SW480 (cell line): ENCODE measurements at regions not wholly inside any gene's neighbourhood (a gene's known extent, or its start where the extent isn't known, plus 50 kb on each side); places are given as distances from the start of the nearest gene placed in this dataset.

Experiments
- DNase-seq: peaks from one replicate; pipeline ENCODE4 v3.0.0-alpha.2; 2016; ENCODE audit warnings: low spot score

DNA sequence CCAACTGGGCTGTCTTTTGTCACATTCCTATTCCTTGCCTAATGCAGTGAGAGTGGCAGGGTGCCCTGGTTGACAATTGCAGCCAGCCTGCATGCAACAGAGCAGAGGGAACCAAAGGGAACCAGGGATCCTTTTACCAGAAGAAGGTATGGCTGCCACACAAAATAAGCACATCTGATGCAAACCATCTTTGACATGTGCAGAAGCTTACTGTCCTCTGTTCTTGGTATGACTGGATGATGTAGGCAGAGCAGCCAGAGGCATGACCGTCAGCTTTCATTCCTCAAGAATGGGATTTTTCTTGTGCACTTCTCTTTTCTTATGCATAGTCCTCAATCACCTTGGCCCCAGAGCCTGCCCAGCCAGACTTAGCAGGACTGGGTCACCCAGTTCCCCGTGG is 116.1 kb downstream of the UQCRFS1 start:
- DNase-seq, result no peak

DNA sequence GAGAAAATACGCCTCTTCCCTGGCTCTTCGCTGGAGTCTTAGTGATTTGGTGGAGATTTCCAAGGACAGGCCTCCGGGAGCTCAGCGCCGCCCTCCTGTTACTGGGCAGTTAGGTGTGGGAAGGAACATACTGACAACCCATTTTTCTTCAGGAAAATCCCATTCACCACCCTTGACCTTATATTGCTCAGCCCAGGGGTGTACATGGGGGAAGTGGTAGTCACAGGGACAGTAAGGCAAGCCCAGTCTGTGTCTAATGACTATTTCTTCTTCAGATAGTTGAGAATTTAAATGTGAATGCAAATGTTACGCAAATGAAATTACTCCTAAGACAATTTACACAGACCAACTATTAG is 119.4 kb downstream of the UQCRFS1 start:
- DNase-seq, result no peak

DNA sequence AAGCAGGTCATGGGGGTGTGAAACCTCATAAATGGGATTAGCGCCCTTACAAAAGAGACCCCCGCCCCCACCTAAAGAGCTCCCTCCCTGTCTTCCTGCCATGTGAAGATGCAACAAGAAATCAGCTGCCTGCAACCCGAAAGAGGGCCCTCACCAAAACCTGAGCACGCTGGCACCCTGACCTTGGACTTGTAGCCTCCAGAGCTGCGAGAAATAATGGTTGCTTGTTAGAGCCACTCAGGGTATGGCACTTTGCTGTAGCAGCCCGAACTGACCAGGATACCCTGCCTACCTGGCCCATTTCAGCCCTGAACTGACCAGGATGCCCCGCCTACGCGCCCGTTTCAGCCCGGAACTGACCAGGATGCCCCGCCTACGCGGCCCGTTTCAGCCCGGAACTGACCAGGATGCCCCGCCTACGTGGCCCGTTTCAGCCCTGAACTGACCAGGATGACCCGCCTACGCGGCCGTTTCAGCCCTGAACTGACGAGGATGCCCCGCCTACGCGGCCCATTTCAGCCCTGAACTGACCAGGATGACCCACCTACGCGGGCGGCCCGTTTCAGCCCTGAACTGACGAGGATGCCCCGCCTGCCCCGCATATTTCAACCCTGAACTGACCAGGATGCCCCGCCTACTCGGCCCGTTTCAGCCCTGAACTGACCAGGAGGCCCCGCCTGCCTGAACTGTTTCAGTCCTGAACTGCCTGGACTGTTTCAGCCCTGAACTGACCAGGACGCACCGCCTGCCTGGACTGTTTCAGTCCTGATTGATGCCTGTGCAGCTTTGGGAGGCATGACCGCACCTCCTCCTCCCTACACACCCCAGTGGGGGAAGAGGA is 120.0 kb downstream of the UQCRFS1 start:
- no peak for DNase-seq

DNA sequence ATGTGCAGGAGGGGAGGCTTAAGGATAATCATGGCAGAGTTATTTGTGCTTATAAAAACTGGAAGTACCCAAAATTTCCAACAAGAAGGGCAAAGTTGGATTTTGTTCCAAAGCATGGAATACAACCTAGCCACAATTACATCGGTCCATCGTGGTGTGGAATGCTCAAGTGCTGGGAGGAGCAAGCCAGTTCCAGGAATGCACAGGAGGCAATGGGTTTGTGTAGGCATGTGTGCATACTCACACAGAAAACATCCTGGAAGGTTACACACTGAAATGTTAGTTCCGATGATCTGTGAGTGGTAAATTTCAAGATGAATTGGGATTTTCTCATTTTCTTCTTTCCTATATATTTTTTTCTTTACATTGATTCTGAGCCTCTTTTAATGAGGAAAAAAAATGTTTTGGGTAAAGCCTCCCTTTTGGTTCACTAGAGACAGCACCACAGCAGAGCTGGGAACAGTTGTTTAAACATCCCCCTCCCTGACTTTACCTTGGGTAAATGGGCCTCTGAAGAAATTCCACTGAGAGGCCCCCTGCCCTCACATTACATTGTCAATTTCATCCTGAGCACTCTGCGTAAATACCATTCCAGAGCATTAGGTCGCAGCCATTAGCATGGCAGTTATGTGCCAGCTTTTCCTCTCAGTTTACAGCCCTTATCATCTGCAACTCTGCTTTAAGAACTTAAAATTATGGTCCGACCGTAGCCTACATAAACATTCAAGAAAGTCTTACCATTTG is 122.0 kb downstream of the UQCRFS1 start:
- no peak for DNase-seq

DNA sequence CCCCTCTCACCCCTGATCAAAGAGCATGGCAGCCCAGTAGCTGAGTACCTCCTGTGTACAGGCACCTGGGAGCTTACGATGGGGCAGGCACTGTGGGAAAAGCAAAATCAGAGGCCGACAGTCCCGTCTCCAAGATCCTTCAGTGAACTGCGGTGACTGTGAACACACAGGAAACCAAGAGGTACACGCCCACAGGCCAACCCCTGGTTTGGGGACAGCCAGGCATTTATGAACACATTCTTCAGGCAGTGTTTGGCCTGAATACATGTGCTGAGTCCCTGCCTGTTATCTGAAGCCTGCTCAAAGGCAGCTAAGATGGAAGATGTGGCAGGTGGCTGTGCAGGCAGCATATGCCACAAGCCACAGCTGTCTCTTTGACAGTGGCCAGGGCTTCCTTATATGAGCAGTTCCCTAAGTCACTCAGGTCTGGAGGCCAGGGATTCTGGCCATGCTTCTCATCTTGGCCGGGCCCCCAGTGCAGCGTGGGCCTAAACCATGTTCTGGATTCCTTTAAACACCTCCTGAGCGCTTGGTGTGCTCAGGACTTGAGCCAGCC is 123.6 kb downstream of the UQCRFS1 start:
- DNase-seq, result peak; percentile 2

DNA sequence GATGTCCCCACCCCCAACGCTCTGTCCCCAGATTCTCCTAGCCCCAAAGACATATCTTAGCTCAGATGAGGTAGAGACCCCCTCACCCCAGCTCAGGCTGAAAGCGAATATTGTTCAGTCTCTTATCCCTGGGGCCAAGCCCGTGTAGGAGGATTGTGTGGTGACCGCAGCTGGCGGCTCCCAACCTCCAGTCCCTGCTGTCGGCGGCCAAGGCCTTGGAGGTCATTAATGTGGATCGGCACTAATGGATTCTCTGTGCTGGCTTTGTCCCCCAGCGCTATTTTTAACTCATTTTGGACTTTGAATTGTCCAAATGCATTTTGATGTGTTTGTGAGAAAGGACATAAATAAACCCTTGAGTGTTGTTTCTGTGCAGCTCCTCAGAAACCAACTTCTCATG is 124.2 kb downstream of the UQCRFS1 start:
- no peak for DNase-seq

DNA sequence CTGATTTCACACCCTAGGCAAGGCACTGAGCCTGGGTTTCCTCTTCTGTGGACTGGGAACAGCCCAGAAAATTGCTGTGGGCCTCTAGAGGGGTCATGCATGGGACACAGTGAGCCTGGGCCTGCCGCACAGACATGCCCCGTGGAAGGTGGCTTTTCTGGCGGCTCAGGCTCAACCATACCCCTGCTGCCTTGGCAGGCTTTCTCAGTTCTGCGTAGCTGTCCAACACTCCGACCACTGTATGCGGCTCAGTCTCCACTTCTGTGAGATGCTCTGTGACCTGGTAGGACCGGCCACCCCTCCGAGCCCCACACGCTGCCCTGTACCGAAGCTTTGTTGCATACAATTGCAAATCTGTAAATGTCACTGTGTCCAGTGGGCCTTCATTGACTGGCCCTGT is 126.3 kb downstream of the UQCRFS1 start:
- DNase-seq, result no peak

DNA sequence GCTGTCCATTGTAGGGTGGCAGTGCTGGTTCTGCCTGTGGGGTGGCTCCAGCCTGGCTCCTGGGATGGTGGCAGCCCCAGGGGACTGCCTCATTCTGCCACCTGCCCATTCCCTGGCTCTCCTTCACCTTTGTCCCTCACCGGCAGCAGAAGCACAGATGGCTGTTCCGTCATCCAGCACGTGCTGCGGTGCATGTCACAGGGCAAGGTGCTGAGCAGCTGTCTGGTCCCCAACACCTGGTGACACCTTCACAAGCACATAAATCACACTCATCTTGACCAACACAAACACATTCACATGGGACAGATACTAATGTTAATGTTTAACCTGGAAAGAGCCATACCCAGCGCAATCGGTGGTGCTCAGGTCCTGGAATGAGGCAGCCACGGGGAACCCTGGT is 126.8 kb downstream of the UQCRFS1 start:
- DNase-seq, result peak; percentile 90

DNA sequence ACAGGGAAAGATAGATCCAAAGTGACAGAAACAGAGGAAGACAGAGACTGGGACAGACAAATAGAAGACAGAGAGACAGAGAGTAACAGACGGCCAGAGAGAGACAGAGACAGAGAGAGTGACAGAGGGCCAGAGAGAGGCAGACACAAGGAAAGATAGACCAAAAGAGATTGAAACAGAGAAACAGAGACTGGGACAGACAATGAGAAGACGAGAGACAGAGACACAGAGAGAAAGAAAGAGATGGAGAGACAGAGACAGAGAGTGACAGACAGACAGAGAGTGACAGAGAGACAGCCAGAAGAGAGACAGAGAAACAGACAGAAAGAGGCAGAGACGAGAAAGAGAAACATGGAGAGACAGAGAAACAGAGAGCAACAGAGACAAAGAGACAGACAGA is 127.3 kb downstream of the UQCRFS1 start:
- DNase-seq, result no peak

DNA sequence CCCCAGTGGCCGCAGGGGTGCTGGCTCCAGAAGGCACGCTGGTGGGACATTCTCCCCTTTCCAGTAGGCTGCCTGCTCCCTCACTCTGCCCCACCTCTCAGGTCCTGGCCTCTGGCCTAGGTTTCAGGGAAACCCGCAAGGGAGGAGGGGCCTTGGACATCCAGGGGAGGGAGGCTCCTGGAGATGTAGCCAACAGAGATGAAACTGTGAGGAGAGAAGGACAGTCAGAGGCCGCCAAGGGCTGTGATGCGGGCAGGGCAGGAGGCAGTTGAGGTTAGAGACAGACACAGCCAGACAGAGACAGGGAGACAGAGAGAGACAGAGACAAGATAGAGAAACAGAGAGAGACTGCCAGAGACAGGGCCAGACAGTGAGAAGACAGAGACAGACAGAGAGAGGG is 127.7 kb downstream of the UQCRFS1 start:
- no peak for DNase-seq

DNA sequence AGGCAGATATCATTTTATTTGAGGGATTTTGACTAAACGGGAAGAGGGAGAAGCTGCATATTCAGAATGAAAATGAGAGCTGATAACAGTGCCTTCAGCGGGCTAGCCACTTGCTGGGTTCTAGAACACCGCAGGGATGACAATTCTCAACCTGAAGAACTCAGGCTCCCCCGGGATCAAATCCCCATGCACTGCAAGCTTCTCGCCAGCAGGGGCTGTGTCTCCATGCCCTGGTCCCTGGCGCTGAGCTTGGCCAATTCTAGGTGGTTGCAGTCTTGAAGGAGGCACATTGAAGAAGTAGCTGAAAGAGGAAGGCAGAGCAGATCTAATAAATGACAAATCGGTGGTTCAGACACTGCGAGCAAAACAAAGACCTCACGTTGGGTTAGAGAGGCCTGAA is 128.7 kb downstream of the UQCRFS1 start:
- DNase-seq, result no peak

DNA sequence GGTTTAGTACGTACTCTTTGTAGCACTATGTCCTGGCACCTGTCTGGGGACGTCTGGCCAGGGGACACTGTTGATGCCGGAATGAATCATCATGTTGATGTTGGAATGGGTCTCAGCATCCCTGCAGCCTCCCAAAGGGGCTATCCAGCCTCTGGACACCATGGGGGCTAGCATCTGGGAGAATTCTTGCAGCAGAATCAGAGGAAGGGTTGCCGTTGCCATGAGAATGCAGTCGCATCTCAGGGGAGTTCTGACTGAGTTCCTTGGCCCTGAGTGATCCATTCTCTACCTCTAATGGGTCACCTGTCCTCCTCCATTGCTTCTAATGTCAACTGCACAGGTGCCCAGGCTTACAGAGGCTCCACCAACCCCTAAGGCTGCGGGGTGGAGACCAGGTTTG is 129.1 kb downstream of the UQCRFS1 start:
- DNase-seq, result no peak

DNA sequence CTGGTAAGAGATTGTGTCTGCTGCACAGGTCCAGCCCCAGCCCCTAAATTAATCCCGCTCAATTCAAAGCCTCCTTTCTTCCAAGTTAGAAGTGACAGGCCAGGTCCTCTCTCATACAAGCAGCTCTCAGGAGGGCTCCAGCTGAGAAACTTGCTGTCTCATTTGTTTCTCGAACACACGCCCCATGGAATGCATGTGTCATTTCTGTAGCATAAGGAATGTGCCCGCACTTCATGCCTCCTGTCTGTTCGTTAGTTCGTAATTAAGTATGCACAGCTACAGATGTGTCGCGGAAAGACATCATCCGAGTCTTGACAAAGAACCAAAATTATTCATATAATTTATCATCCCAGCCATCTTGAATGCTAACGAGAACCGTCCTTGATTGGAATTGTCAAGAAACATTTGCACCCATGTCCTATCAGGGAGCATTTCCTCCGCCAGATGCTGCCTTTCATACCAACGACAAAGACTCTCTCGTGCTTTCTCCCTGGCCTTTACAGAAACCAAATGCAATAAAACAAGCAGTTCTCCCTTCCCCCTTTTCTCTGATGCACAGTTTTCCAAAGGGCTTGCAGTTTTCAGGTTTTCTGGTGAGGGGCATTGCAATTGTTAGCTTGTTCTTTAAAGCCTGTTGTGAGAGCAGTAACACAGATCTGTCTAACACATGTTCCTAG is 133.5 kb downstream of the UQCRFS1 start:
- no peak for DNase-seq

DNA sequence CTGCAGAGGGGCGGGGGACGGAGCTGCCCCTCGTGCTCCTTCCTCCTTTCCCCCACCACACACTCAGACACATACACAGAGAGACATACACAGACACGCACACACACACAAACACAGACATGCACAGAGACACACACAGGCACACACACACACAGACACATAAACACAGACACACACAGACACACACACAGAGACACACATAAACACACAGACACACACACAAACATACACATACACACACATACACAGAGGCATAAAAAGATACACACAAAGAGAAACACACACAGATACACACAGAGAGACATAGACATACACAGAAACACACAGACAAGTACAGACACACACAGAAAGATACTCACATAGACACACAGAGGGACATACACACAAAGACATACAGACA is 136.0 kb downstream of the UQCRFS1 start:
- no peak for DNase-seq

DNA sequence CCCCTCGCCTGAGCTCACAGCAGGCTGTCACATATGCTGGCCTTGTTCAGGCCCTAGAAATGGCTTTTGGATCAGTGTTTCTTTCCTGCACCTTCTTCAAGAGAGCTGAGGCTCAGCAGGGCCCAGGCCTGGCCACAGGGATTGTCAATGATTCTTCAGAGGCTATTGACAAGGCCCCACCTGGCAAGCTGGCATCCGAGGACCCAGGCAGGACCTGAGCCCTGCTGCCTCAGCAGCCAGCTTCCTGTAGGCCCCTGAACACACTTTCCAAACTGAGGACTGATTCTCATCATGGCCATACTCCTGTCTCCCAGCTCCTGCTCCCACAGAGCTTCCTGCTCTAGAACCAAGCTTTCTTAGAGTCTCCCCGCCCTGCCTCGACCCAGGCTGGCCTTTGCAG is 136.8 kb downstream of the UQCRFS1 start:
- no peak for DNase-seq

DNA sequence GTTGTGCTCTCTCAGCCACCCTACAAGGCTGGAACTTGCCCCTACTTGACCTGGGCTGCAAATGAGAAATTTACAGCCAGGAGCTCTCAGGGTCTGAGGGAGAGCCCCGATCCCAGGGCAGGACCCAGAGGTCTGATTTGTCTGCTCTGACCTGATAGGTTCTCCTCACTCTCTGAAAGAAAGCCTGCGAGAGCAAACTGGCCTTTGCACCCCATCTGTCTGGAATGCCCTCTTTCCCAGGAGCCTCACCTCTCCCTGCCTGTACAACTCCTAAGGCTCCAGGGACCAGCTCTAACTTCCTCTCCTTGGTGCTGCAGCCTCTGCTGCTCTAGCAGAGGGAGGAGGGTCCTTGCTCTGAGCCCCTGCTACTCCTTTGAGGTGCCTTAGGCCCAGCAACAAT is 137.8 kb downstream of the UQCRFS1 start:
- no peak for DNase-seq

DNA sequence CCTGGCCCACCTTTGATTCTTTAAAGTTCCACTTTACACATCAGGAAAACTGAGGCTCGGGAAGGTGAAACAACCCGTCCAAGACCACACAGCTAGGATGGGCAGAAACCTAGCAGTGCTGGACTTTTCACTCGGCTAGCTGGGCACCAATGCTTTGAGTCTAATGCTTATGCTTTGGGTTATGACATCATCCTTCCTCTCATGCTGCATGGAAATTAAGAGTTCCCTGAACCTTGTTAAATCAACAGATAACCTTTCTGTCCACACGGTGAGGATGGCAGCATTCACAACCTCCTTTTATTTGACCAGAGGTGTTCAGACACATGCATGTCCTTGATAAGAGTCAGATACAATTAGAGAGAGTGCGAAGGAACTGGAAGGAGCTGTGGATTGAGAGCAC is 138.4 kb downstream of the UQCRFS1 start:
- DNase-seq, result no peak

DNA sequence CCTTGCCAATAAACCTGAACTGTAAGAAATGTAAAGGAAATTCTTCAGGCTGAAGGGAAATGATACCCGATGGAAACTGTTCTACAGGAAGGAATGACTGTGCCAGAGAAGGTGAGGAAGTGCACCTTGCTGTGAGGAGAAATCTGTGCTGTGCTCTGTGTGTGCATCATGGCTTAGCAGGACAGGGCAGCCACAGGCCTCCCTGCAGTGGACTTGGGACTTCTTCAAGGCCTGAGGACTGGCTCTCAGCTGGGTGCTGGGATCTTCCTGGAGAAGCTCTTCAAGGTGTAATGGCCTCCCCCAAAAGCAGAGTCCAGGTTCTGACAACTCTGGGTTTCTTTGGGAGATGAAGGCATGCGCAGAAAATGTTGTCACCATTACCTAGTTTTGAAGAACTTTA is 145.1 kb downstream of the UQCRFS1 start:
- no peak for DNase-seq

DNA sequence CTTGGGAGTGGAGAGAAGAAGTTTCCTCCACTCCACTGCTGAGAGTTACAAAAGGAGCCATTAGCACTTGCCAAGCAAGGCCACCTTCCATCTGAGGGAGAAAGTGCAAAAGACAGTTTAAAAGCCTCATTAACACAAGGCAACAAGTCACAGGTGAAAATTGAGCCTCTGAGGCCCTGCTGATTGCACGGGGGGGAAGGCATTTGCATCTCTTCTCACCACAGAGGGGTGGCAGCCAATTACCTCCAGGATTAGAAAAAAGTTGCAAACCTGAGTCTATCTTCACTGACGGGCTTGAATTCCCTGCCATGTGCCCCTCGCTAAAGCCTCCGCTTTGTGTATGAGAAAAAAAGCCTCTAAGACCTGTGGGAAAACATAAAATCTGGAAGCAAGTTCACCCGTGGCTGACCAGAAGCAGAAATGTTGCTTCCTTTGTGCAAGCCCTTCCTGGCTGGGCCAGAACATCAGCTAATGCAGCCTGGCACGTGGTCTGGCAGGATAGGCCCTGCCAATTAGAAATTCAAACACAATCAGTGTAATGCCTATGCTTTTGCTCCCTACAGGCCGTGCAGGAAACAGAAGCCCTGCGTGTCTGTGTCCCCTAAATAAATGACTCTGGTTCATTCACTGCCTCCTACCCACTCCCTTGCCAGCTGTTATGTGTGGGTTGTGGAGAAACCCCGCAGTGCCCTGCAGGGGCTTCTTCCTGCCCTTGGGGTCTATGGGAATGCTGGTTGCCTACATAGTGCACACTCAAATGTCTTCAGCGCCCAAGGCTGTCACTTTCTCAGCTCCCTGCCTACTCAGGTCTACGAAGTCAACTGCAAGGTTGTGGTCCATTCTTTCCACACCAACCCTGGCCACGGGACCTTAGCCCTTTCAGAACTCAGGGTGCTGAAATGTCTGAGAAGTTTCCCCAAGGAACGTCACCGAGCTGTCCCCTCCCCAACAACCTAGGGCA is 150.2 kb downstream of the UQCRFS1 start:
- DNase-seq, result no peak

DNA sequence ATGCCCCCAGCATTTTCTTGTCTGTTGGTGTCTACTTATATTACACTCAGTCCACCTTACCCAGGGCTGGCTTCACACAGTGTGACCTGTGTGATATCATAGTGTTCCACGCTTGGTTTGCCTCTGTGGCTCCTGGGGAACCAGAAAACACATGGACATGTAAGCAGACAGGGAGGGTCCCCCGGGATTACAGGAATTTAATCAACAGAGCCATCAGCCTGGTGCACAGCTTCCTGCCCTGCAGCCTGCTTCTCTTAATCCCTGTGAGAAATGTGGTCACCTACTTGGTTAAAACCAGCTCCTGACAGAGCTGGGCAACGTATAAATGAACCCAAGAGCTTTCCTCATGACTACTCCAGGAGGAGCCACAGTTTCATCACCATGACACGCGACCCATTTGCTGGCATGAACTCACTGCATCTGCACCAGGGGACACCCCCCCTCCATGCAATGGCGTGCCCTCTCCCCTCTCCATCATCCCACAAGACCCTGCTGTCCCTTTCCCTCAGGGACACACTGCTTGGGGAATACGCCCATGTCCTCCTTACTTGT is 152.1 kb downstream of the UQCRFS1 start:
- no peak for DNase-seq

DNA sequence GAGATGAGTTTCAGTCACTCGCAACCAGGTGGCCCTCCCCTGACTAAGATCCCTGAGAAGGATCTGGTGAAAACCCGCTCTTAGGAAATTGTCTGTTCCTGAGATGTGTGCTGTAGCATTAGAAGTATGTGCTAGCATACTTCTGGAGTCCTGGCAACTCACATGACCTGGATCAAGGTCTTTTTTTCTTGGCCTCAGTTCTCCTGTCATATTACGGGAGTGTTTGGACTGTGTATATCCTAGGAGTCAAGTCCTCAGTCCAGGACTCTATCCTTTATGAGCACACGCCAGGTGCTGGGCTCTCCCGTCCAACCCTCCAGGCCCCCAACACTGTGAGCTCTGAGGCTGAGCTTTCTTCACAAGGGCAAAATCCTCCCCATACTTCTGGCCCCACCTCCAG is 156.4 kb downstream of the UQCRFS1 start:
- DNase-seq, result no peak
